ENCODE measurements at regions not wholly inside any gene's neighbourhood (a gene's known extent, or its start where the extent isn't known, plus 50 kb on each side); places are given as distances from the start of the nearest gene placed in this dataset.
A peak's percentile ranks its signal among the peaks of the same experiment; 100 is the strongest.

DNA sequence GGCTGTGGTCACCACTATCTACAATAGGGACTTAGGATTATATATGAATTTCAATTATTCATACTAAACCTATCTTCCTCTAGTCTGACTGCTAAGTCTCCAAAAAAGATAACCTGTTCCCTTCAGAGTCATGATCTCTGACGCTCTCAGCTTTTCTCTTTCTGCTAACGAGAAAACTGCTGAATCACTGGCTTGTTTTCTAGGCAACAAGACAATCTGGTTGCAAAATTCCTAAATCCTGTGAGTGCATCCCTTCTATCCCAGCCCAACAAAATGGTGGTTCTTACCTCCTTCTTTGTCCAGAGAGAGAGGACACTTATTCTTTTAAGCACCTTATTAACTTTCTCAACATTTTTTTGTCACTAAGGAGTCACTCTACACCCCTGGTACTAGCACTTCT lies 312.3 kb upstream of the PKDCC start:
- DNase-seq: no peak

DNA sequence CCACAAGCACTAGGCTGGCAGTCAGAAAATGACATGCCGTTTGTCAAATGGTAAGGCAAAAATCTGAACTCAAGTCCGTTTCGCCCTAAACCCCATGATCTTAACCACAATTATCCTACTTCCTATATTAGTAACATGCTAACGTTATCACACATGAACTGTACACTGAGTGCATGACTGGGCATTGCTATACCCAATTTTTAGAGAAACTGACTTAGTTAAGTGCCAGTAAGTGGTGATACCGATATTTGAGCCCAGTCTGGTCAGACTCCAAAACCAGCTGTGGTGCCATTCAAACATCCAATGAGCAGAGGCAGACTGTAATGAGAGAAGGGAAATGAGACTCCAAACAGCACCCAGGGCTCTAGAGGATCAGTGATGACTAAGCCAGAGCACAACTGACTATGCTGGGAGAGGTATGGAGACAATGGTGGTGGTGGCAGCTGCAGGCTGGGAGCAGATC lies 311.7 kb upstream of the PKDCC start:
- no peak for DNase-seq

DNA sequence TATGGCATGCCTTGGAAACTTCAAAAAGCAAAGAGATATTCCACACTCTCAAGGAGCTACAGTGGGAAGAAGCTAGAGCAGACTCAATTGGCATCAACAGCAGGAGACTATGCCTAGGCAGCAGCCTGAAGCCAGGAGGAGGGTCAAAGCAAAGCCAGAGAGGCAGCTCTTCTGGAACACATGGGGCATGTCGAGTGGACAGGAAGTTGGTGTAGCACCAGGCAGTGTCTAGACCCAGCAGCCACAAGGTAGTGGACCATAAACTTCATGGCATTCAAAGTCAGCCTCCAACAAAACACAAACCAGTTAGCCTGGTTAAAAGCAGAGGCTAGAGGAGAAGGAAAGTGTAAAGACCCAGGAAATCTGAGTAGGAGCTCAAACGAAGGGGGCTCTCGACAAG lies 311.2 kb upstream of the PKDCC start:
- DNase-seq: no peak

DNA sequence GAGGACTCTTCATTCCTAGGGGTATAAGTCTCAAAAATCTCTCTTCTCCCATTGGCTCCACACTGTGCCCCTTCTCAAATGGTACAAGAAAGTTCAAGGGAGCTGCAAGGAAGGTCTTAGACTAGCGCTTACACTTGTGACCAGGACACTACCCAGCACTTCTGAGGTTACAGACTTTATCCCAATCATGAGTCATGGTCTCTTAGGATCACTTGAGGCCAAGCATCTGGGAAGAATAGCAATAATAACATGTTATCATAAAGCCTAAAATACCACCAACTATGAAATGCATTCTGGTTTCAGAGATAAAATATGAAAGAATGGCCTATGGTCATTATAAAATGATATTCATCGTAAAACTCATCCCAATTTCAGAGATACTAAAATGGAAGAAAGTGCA lies 309.9 kb upstream of the PKDCC start:
- DNase-seq: no peak

DNA sequence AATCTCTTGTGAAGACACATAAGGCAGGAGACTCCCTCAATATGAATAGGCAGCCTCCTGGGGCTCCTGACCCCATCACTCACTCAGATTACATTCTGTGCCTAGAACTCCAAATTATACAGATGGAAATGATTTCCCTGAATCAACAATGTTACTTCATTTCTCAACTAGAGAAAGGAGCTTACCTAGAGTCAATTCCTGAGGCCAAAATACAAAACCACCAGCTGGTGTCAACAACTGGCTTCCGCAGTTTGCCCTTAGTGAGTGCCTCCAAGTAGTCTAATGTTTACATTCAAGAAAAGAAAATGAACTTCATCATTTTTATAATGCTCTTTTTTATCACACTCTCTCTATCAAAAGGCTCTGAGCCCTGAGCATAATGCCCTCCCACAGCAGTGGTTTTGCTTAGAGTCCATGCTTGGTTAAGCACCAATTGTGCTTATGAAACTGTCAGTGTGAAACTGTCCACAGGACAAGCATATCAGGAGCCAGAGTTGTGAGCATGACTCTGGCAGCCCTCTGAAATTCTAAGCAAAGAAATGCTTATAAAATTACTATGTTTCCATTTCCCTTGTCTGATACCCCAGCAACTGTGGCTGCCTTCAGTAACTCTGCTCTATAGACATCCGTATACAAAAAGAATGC lies 305.7 kb upstream of the PKDCC start:
- no peak for DNase-seq

DNA sequence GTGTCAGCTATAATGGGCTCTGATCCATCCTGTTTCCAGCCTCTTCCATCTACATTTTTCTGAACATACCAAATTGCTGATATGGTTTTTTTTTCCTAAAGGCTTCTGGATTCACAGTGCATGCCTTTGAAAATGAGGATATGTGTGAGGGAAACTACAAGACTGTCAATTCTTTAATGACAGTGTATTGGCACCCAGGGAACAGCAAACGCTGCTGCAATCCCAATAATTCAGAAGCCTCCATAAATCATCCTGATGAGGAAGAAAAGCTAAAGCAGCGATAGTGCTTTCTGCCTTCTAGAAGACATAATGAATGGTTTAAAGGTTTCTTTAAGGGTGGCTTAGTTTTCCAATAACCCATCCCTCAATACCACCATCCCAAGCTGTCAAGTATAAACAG lies 304.5 kb upstream of the PKDCC start:
- no peak for DNase-seq

DNA sequence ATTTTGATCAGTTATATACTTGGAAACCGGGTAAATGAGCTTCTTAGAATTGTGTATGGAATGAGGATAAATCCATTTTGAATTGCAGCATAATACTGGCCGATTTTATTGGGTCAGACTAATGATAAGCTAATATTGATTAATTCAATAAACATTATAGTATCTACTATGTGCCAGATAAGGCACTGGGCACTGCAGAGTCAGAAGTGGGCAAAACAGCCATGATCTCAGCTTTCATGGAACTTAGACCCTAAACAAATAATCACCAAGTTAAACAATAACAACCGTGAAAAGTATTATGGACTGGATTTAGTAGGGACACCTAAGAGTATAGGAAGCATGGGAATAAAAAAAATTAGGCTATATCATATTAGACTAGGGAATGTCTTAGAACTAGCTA lies 297.0 kb upstream of the PKDCC start:
- DNase-seq: no peak

DNA sequence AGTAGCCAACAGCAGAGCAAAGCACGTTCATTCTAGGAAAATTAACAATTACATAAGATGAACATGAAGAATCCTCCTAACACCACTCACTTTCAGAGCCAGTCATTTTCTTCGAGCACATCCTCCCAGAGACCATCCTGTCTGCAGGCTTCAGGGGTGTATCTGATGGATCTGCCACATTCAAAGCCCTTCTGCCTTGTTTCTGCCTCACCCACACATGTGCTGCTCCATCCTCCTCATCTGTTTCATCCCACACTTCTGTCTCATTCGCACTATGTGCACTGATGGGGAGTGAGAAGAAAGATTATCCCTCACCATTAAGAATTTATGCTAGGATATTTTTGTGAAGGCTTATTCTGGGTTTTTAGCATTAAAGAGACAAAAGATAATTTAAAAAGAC lies 287.9 kb upstream of the PKDCC start:
- no peak for DNase-seq

DNA sequence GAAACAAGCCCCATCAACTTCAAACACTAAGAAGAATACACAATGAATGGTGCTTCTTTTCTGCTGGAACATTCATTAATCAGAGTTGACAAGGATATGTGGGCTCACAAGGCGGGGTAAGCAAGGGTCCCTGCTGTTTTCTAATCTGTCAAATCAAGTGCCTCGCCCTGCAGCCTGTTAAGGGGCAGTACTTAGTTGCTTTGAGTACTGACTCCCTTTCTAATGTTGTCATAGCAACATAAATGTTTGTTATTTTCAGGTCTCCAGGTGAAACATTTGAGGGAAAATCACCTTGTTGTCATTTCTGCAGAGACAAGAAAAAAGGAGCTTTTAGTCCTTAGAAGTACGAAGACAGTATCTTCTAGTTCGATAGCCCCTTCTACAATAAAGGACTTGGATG lies 284.7 kb upstream of the PKDCC start:
- no peak for DNase-seq

DNA sequence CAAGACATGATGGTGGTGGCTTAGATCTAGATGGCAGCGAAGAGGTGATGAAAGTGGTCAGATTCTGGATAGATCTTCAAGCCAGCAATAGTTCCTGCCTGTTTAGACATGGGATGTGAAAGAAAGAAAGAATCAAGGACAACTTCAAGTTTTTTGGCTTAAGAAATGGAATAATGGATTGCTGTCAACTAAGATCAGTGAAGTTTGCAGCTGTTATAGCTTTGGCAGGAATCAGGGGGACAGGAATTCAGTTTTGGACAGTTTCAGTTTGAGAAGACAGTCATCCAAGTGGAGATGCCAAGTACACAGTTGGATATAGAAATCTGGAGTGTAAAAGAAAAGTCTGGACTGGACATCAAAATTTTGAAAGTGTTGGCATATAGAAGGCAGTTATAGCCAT lies 283.7 kb upstream of the PKDCC start:
- no peak for DNase-seq

DNA sequence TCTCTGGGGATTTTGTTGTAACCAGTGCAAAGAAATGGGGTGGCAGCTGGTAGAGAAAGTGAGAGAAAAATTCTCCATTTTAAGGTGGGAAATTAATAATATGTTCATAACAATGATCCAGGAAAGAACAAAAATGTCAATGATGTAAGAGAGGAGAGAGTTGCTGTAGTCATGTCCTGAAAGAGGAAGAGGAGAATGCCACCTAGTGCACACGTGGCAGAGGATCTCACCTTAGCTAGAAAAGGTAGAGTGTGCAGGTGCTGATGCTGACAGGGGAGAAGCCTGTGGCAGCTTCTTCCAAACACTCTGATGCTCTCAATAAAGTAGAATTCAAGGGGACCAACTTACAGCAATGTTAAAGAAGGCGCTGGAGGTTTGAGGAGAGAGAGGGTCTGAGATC lies 282.9 kb upstream of the PKDCC start:
- no peak for DNase-seq

DNA sequence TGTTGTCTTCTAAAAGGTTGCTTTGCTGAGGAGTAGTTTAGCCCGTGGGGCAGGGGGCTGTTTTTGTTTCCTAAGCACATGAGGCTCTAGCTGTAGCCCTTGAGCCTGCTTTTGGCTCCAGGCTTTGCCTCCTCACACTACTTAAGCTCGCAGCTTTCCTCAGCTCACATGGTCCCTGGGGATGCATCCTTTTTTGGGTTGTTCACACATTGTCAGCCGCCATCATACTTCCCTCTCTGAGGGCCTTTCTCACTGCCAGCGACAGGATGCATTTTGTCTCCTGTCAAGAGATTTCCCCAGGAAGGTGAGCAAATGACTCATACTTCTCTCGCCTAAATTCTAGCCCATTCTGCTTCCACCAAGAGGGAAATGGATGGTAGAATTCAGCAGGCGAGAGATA lies 279.5 kb upstream of the PKDCC start:
- no peak for DNase-seq

DNA sequence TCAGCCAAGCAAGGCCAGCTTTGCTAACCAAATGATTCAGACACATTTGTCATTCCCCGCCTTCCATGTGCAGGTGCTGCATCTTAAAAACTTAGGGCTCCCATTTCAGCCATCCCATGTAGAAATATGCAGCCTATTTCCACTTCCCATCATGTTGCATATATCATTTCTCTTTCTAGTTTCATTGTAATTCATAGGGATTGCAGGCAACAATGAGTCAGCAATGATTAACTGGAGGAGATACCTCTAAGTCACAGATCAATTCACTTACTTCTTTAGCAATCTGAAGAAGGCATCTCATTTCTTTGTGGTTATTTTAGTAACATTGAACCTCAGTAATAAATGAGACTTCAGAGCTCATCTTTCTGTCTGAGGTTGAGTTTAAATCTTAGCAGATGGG lies 276.1 kb upstream of the PKDCC start:
- no peak for DNase-seq

DNA sequence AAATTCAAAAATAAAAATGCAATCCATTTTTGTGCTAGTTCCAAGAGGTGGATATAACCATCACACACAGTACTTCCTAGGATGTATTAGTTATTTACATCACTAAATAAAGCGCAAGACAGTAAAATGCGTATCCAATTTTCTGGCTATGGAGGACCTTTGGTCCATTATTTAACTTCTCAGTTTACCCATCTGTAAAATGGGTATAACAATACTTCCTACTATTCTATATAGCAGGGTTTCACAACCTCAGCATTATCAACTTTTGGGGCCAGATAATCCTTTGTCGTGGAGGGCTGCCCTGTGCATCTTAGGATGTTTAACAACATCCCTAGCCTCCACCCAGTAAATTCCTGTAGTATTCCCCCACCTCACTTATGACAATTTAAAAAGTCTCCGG lies 275.1 kb upstream of the PKDCC start:
- DNase-seq: no peak

DNA sequence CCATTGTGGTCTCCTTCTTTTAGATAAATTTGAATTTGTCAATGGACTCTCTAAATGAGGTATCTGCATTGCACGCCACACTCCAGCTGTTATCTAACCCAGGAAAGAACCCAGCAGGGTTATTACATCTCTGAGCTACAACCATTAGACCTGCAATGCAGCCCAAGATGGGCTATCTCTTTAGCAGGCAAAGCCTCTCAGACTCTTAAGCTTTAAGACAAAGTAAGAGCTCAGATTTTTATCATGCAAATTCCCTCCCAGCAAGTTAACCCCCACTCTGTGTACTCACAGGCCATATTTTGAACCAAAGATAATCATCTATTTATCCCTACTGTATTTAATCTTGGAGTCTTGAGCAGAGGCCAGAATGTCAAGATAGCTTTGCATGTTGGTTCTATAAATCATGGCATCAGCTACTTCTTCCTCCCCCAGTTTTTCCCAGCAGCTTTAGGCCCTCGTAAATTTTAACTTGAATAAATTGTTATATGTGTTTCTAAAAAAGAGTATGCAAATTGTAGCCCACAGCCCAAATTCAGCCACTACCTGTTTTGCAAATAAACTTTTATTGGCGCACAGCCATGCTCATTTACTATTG lies 273.7 kb upstream of the PKDCC start:
- no peak for DNase-seq

DNA sequence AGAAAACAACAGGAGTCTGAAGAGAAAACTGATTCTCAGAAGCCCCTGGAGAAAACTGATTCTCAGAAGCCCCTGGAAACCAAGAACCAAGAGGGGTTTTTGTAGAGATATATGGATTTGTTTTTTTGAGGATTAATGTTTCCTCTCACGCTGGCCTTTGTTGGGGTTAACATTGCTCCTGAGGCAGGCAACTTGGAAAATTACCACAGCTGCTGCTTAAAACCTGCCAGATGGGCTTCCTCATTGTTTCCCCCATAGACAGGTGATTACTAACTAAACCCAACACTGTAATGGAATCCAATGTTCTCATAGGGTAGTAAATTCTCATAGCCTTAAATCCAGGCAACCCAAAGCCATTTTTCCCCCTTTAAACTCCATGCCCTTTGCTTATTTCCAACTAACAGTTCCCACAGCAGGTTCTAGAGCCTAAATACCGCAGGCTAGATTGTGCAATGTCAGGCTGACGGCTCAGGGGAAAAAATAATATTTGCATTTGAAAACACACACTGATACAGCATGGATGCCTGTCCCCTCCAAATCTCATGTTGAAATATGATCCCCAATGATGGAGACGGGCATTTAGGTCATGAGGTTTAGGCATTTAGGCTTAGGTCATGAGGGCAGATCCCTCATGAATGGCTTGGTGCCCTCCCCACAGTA lies 272.3 kb upstream of the PKDCC start:
- no peak for DNase-seq

DNA sequence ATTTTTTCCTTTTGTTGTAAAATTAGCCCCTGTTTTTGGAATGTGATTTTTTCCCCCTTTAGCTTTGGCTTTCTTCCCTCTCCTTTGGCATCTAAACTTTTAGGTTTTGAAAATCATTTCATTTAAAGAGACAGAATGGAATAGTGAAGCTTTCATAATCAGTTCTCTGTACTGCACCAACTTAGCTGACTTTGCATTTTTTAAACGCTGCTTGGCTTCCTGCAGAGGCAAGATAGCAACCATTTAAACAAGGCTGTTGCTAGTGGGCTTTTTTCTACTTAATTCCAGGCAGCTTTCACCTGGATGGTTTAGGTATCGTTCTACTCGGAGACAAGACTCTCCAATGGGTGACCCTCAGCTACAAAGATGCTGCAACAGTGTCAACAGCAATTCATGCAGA lies 267.9 kb upstream of the PKDCC start:
- DNase-seq: no peak

DNA sequence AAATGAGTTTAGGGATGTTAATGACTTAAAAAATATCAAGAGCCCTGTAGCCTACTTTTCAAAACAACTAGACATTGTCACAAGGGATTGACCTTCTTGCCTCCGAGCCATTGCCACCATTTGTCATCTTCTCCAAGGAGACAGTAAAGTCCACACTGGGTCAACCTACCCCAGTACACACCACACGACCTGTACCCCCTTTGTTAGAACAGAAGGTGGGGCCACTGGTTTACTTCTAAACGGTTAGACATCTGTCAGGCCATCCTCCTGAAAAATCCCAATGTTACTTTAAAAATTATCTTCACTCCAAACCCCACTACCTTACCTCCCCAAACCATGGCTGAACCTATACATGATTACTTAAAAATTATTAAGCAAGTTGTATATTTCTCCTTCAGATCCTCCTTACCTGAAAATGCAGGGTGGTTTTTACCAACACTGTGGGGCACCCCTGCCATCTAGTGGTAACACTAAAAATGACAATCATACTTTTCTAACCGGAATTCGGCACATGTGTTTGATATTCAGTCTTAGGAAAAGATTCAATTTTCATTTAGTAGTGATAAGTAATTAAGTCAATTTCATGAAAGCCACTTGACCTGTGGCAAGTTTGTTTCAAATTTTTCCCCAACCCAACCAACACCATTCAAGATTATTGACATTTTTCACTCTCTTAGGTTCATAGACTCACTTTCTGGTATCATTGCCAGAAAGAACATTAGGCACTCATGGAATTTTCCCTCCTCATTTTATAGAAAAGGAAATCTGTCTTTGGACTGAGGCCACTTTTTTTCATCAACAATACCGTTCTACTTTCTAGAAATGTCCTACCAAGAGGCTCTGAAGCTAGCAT lies 265.3 kb upstream of the PKDCC start:
- DNase-seq: peak in 1 of 2 experiments; percentile 1

DNA sequence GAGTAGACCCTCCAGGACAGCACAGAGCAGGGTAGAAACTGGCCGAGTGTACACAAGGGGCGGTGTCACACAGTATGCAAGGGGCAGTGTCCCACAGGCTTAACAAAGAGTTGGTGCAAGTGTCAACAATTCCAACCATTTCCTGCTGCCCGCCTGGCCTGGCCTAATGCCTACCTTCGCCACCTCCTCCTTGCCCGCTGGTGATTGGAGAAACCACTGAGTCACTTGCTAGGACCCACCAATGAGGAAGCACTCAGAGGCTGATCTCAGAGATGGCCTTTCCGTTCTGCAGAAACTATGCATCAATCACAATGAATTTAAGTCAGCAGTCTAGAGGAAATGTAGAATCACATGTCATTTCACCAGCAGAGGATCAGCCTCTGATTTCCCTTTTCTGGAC lies 263.3 kb upstream of the PKDCC start:
- no peak for DNase-seq

DNA sequence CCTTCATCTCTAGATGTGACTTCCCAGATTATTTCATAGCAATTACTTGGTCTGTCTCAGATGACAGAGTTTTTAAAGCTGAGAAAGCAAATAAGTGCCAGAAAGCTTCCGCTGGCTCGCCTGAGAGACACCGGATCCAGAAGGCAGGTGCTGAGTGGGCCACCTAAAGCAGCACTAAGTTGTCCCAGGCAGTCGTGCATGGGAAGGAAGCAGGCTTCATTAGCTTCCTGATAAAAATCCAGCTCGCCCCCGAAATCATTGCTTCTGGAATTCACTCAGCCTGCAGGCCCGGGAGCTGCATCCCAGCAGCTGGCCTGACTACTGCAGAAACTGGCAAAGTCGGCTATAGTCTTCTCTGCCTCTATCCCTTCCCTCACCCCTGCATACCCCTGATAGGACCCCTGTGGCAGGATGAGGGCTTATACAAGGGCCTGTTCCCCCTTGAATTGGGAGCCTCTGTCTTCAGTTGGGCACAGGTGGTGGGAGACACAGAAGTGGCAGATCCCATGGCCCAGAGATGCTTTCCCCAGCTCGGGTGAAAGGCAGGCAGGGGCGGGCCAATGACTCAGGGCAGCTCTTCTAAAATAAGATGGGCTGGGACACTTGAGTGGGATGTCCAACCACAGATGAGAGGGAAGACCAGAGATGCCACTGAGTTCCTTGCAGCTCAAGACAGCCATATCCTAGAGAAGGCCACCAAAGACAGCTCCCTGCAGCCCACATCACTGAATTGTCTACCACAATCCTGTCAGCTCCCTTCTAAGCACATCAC lies 262.4 kb upstream of the PKDCC start:
- DNase-seq: no peak

DNA sequence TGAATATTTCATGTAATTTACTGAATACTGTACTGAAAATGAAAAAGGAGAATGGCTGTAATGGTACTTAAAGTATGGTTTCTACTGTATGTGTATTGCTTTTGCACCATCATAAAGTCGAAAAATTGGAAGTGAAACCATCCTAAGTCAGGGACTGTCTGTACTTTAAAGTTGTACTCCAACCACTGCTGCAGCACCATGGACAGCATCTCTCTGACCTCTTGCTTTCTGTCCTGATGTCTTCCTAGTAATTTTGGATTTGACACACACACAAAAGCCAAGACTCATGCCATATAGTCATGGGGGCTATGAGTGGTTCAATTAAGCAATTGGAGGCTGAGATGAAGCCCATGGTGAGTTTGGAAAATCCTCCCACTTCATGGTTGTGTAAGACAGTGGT lies 256.3 kb upstream of the PKDCC start:
- DNase-seq: no peak

DNA sequence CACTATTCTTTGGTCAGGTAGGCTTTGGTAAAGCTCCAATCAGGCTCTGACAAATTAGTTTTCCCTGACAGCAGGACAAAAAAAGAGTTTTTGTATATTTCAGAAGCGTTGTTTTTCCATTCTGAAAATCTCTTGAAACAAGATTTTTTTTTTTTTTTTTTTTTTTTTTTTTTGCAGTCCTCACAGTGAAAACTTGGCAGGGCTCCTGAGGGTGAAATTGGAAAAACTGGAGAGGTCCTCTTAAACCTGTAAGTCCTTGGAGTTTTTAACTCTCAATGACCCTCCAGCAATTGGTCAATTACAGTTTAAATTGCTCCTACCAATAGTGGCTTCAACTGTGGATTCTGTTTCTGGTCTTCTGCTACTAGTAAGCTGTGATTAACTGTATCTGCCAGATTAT lies 244.5 kb upstream of the PKDCC start:
- DNase-seq: no peak

DNA sequence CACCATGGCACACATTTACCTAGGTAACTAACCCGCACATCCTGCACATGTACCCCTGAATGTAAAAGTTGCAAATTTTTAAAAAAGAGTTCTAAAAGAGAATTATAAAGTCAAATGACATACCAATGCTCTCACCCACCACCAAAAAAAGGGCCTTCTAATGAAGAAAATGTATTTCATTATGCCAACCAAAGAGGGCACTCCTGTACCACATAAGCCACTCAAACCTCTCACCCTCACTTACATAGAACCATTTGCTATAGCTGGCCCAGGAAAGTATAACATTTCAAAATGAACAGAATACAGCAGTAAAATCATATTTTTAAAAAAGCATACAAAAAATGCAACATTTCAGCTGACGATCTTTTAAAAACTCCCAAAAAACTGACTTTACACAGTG lies 241.5 kb upstream of the PKDCC start:
- DNase-seq: no peak
